ENCODE measurements at regions not wholly inside any gene's neighbourhood (a gene's known extent, or its start where the extent isn't known, plus 50 kb on each side); places are given as distances from the start of the nearest gene placed in this dataset.

DNA sequence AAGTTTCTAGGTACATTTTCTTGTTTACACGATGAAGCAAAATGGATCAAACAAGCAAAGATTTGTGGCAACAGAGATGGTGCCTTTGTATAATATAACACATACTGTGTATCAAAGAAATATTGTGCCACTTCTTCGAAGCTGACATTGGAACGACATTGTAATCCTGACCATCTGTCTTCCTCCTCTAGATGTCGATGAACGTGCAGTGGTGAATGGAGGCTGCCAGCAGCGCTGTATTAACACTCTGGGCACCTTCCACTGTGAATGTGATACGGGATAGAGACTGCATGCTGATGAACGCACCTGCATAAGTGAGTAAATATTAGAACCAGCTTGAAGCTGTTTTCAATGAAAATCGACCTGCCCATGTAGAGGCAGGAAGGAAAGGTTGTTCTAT is 613.3 kb upstream of the GOLIM4 start:
- intact Hi-C loops (cut with DNase I) = no loop called here
- DNase-seq = no peak
- Histone ChIP-seq H3K4me1 (ENCODE audit: insufficient read depth) (no peaks in the 10 kb centered on the region), H3K36me3 (no peaks in the 10 kb centered on the region), H3K27ac (no peak overlapping the region), H3K27me3 (no peaks in the 10 kb centered on the region), H3K4me3 (no peak overlapping the region), H3K9me3 (no peaks in the 10 kb centered on the region)
- WGBS, 3 donors = 79 to 82% (median 80%) methylated on average over 9 of the region's 9 CpGs
- no peak for TF ChIP-seq EP300 (IDR thresholded peaks at IDR 0.05)
- no peak for TF ChIP-seq POLR2A (IDR thresholded peaks at IDR 0.05)
- TF ChIP-seq, protein P1, sequence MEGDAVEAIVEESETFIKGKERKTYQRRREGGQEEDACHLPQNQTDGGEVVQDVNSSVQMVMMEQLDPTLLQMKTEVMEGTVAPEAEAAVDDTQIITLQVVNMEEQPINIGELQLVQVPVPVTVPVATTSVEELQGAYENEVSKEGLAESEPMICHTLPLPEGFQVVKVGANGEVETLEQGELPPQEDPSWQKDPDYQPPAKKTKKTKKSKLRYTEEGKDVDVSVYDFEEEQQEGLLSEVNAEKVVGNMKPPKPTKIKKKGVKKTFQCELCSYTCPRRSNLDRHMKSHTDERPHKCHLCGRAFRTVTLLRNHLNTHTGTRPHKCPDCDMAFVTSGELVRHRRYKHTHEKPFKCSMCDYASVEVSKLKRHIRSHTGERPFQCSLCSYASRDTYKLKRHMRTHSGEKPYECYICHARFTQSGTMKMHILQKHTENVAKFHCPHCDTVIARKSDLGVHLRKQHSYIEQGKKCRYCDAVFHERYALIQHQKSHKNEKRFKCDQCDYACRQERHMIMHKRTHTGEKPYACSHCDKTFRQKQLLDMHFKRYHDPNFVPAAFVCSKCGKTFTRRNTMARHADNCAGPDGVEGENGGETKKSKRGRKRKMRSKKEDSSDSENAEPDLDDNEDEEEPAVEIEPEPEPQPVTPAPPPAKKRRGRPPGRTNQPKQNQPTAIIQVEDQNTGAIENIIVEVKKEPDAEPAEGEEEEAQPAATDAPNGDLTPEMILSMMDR (IDR thresholded peaks at IDR 0.05) = no peak

DNA sequence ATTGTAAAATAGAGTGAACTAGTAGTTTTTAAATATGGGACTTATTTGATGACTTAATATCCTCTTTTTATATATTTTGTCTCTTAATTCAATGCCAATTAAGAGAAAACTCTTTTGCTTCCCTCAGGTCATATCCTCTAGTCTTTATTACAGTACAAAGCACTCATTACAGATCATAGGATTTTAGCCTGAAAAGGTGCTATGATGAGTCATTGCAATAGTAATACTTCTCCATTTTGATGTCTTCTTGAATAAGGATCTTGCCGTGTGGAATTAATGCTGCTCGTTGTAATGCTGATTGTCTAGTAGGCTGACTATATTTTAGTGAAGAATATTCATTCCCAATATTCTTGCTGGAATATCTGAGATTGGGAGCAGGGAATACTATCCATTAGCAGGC is 612.2 kb upstream of the GOLIM4 start:
- 81 to 88% (median 85%) methylated on average over 2 of the region's 2 CpGs for WGBS, 3 donors
- DNase-seq = no peak
- TF ChIP-seq, protein P1 (IDR thresholded peaks at IDR 0.05) = no peak
- TF ChIP-seq EP300 (IDR thresholded peaks at IDR 0.05) (no peak), POLR2A (IDR thresholded peaks at IDR 0.05) (no peak)
- no peaks in the 10 kb centered on the region for H3K4me1 ChIP-seq (ENCODE audit: insufficient read depth)
- no peaks in the 10 kb centered on the region for H3K36me3 ChIP-seq
- no peaks in the 10 kb centered on the region for H3K9me3 ChIP-seq
- no peak overlapping the region for H3K4me3 ChIP-seq
- H3K27me3 ChIP-seq = no peaks in the 10 kb centered on the region
- intact Hi-C loops (cut with DNase I) = no loop called here
- H3K27ac ChIP-seq = no peak overlapping the region

DNA sequence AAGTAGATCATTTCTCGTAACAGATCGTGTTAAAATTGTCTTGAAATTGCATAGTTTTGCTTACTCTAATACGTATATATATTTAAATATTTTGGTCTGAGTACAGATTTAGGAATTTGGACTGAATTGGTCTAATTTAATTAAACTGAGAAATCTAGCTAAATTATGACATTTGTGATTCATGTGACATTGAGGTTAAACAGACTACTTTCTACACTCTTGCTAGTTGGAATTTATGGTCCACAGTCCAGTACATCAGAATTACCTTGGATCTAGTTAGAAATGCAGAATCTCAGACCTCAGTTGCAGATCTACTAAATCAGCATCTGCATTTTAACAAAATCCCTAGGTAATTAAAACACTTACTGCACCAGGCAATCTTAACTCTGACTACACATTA is 609.7 kb upstream of the GOLIM4 start:
- 84 to 90% (median 85%) methylated on average over 3 of the region's 3 CpGs for WGBS, 3 donors
- DNase-seq = no peak
- TF ChIP-seq, protein P1 (IDR thresholded peaks at IDR 0.05) = no peak
- no peak for TF ChIP-seq EP300 (IDR thresholded peaks at IDR 0.05)
- no peak for TF ChIP-seq POLR2A (IDR thresholded peaks at IDR 0.05)
- intact Hi-C loops (cut with DNase I) = no loop called here
- Histone ChIP-seq H3K4me1 (ENCODE audit: insufficient read depth) (no peaks in the 10 kb centered on the region), H3K4me3 (no peak overlapping the region), H3K27me3 (no peaks in the 10 kb centered on the region), H3K9me3 (no peaks in the 10 kb centered on the region), H3K36me3 (no peaks in the 10 kb centered on the region), H3K27ac (no peak overlapping the region)

DNA sequence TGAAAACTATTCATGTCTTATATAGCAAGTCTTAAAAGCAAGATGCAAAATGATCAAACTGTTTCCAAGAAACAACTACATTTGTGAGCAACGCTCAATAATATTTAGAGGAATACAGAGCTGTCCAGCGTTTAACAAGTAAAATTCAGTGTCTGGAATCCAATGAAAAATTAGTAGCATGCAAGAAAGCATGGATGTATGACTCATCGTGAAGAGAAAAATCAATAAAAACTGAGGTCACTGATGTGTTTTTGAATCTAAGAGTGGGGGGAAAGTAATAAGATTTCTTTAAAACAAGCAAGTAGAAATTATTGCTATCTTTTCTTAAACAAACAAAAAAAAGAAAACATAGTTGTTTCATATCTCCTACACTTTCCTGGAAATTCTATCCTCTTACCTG is 600.3 kb upstream of the GOLIM4 start:
- DNase-seq = no peak
- Histone ChIP-seq H3K4me1 (ENCODE audit: insufficient read depth) (no peaks in the 10 kb centered on the region), H3K9me3 (no peaks in the 10 kb centered on the region), H3K4me3 (no peak overlapping the region), H3K27ac (no peak overlapping the region), H3K27me3 (no peaks in the 10 kb centered on the region), H3K36me3 (no peaks in the 10 kb centered on the region)
- intact Hi-C loops (cut with DNase I) = no loop called here
- 34 to 59% (median 40%) methylated on average over 3 of the region's 3 CpGs for WGBS, 3 donors
- TF ChIP-seq, protein P1 (IDR thresholded peaks at IDR 0.05) = no peak

DNA sequence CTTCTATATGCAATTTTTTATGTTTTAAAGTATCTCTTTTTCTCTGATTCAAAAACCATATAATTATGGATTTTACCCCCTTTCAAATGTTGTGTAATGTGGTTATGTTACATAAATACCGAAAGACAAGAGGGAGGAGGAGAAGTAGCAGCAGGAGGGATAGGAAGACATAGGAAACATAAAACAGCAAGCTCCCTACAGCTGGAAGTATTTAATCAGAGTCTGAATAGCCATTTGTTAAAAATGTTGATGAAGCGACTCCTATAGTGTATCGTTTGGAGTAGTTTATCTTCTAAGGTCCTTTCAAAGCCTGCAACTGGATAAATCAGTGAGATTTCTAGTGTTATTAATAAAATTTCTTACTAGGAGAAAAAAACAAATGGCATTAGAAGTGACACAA is 598.1 kb upstream of the GOLIM4 start:
- Histone ChIP-seq H3K27me3 (no peaks in the 10 kb centered on the region), H3K9me3 (no peaks in the 10 kb centered on the region), H3K4me1 (ENCODE audit: insufficient read depth) (no peaks in the 10 kb centered on the region), H3K27ac (no peak overlapping the region), H3K36me3 (no peaks in the 10 kb centered on the region), H3K4me3 (no peak overlapping the region)
- DNase-seq = no peak
- TF ChIP-seq, protein P1 (IDR thresholded peaks at IDR 0.05) = no peak
- TF ChIP-seq POLR2A (IDR thresholded peaks at IDR 0.05) = no peak
- TF ChIP-seq EP300 (IDR thresholded peaks at IDR 0.05) = no peak
- intact Hi-C loops (cut with DNase I) = no loop called here
- WGBS, 3 donors = 26 to 28% (median 26%) methylated on average over 3 of the region's 3 CpGs

All from ovary (tissue), 7 donors.